GM19438 (cell line): ENCODE measurements at regions not wholly inside any gene's neighbourhood (a gene's known extent, or its start where the extent isn't known, plus 50 kb on each side); places are given as distances from the start of the nearest gene placed in this dataset.

ENCODE experiments used
- ATAC-seq: cut with Tn5 transposase; IDR thresholded peaks from one replicate; pipeline ENCODE4 v1.9.1; 2021; ENCODE audit warnings: low read depth; ENCODE audit not compliant: unreplicated experiment

DNA sequence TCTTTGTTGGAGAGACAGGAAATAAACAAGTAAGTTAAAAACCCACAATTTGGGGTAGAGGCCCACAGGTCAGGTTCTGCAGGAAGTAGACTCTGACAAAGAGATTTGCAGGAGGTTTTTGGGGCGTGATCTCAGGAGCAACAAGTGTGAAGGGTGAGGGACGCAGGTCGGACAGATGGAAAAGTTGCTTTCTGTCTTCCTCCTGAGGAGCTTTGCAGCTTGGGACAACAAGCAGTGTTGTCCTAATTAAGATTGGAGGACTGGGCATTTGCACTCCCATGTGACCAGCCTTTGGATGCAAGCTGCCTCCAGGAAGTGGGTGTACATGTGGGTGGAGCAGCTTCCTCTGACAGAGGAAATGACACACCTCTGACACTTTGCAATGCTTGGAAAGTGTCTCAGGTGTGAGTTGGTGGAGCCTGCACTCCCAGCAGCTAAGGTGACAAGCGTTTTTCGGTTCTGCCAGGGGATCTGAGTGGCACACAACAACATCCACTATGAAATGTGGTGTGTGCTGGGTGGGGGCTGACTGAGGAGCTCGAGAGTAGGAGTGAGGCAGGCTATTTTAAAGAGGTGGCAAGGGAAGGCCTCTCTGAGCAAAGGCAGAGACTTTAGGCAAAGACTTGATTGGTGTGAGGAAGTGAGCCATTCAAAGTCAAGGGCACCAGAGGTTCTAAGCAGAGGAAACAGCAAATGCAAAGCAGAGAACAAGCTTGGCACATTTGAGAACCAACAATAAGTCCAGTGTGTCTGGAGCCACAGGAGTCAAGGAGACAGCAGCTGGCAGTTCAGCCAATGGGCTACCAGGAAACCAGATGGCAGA, 339.8 kb upstream of the GATB start:
- ATAC-seq = no peak

DNA sequence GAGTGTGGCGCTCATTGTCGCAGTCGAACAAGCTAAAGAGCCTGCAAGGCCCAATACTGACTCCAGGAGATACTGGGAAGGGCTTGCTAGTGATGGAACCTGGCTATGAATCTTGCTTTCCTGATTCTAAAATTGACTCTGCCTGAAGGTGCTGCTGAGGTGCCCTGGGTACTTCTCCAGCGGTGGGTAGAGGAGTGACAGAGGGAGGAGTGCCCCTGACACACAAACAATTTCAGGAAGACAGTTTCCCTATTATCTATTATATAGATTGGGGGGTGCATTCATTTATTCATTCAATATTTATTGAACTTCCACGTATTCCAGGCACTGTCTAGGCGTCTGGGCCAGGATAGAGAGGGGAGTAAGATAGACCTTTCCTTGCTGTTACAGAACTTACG, 339.2 kb upstream of the GATB start:
- ATAC-seq = no peak

DNA sequence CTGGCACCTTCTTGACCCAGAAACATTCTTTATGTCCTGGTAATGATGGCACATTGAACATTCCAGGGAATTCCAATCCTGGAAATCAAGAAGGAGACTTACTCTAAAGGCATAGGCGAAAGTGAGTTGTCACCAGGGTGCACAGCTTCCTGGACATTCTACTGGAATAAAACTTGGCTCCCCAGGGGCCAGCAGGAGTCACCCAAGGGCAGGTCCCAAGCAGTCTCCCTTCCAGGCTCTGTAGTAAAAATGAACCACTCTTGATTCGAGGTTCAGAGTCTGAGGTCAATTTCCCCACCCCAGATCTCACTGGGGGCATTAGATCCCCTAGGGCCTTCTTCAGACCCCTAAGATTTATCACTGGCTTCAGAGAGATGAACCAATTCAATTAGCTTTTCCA, 338.7 kb upstream of the GATB start:
- ATAC-seq = no peak

DNA sequence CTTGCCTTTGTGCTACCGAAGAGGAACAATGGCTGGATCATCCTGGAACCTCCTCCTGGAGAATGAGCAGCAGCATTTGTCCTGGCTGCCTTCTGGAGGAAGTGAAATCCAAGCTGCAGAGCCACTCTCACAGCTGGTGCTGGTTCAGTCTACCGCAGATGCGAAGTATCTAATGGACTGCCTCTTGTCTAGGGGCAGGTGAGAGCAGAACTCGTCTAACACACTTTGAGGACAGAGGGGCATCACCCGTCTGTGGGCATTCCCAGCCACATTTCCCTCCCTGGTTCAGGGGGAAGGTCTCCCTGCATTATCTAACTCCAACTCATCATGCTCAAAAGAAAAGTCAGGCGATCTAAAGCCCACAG, 338.2 kb upstream of the GATB start:
- ATAC-seq = no peak

DNA sequence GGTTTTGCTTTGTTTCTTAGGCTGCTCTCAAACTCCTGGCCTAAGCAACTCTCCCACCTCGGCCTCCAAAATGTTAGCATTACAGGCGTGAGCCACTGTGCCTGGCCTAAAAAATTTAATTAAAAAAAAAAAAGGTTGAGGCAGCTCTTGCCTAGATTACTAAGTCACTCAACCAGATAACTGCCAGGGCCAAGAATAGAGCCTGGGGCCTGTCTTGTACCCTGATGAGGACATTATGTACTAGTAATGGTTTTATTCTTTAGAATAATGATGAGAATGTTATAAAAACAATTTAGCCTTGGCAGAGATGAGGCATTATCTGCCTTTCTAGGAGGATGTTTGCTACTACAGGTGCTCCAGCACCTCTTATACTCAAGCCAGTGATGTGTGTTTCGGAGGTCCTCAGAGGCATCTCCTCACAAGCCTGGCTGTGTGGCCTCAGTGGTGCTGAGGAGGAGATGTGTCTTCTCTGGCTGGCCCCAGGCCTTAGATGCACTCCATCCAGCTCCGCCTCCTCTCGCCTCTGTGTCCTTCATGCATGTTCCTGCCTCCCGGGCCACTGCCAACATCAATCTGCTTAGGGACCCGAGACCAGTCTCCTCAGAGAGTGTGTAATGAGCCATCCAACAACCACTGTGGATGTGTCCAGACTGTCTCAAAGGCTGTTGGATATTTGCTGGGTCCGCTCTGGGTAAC, 337.7 kb upstream of the GATB start:
- ATAC-seq = no peak

DNA sequence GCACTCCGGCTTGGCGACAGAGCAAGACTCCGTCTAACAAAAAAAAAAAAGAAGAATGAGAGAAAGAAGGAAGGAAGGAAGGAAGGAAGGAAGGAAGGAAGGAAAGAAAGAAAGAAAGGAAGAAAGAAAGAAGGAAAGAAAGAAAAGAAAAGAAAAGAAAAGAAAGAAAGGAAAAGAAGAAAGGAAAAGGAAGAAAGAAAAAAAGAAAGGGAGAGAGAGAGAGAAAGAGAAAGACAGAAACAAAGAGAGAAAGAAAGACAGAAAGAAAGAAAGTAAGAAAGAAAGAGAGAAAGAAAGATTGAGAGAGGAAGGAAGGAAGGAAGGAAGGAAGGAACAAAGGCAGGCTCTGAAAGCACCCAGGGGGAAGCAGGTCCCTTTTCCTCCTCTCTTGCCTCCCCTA, 336.6 kb upstream of the GATB start:
- ATAC-seq = no peak

- no peak for ATAC-seq
Observed at GRCh38 chr4:152095701-152096070, 334.9 kb upstream of the GATB start.

DNA sequence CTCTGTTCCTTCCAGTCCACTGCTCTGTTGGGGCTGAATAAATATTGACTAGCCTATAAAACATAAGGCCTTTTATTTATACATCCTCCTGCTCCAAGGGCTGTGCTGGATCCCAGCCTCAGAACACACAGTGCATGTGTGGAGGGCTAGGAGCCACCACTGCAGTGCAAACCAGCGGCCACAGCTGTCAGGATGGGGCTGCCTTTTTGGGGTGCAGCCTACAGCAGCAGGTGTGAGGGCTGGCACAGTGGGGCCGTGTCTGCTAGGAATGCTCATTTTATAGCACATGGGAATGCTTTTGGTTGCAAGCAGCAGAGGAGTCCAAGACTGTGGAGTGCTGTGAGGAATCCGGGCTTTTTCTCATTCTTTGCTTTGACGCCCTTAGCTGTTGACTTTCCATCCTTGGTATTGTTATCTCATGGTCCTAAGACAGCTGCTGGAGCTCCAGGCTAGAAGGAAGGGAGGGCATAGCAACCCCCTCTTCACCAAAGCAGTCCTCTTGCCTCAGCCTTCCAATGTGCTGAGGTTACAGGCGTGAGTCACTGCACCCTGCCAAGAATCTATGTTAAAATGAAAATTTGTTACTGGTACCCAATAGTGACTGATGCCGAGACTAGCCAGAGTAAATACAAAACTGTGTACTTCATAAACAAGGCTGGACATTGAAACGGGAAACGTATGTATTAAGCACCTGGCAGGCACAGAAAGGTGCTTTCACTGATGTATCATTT, 334.3 kb upstream of the GATB start:
- ATAC-seq = no peak

DNA sequence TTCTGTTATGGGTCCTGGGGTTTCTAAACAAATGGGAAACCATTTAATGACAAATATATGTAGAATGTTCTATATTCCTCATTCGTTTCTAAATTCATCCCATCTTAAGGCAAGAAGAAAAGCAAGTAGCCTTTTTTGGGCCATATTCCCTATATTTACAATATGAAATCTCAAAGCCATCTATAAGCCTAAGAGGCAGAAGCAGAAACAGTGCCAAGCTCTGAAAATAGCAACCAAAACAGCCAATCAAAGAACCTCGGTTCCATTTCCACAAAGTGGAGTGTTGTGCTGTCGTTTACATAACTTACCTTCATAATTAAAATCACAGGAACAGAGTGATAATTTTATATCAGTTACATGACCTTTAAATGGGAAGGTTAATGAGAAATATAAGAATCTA, 330.6 kb upstream of the GATB start:
- ATAC-seq = no peak

GRCh38 chr4:152090543-152090942, 329.7 kb upstream of the GATB start:
- no peak for ATAC-seq

DNA sequence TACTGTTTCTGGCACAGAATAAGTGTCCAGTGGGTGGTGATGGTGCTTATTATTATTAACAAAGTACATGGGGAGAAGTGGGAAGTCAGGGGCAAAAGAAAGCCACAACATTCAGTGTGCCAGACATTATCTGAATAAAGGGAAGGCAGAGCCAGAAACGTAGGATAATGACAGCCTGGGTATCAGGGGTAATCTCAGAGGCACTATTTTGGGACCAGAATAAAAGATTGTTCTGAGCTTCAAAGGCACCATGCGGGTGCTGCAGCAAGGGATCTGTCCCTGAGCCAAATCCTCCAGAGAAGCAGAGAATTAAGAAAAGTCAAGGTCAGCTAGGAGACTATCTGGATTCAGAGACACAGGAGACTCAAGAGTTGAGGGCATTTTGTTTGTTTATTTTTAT, 328.8 kb upstream of the GATB start:
- ATAC-seq = no peak

DNA sequence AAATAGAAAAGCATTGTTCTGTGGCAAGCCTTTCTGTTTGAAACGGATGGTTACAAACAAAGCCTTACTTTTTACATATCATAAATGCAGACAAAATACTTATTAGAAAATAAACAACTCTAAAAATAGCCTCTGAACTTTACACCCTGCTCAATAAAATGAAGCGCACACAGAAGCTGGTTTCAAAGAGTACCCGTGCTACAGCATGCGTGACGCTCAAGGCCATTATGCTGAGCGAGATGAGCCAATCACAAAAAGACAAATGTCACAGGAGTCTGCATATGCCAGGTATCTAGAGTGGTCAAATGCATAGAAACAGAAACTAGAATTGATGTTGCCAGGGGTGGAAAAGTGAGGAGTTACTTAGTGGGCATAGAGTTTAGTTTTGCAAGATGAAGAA, 326.5 kb upstream of the GATB start:
- ATAC-seq = no peak

DNA sequence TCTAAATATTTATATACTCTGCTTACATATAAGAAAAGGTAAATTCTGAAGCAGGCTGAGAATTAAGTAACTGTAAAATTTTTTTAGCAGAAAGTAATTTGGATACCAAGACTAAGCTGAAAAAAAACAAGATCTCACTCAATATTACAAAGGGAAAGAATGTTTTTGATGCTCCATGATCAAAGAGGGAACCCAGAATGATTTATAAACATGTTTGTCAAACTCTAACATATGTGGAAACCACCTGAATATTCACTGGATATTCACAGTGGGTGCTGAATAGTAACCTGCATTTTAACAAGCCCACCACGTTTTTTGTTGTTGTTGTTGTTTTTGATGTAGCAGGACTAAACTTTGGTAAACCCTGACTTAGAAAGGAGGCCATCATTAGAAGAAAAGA, 324.9 kb upstream of the GATB start:
- ATAC-seq = no peak

GRCh38 chr4:152083338-152083737, 322.5 kb upstream of the GATB start:
- ATAC-seq = no peak

DNA sequence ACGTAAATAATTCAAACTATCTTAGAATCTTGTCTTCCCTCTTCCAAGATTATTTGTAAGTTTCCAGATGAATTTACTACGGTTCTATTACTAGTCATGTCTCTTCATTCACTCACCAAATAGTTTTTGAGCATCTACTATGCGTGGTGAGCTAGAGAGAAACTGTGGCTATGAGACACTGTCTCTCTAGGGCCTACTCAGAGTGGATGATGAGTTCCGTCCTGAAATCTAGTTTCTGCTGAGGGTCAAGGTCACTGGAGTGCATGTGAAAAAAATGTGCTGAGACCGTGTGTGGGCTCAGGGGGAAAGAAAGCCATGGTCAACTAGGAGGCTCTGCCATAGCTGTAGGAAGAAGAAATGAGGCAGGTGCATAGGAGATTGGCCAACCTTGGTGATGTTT, 320.2 kb upstream of the GATB start:
- ATAC-seq = no peak

DNA sequence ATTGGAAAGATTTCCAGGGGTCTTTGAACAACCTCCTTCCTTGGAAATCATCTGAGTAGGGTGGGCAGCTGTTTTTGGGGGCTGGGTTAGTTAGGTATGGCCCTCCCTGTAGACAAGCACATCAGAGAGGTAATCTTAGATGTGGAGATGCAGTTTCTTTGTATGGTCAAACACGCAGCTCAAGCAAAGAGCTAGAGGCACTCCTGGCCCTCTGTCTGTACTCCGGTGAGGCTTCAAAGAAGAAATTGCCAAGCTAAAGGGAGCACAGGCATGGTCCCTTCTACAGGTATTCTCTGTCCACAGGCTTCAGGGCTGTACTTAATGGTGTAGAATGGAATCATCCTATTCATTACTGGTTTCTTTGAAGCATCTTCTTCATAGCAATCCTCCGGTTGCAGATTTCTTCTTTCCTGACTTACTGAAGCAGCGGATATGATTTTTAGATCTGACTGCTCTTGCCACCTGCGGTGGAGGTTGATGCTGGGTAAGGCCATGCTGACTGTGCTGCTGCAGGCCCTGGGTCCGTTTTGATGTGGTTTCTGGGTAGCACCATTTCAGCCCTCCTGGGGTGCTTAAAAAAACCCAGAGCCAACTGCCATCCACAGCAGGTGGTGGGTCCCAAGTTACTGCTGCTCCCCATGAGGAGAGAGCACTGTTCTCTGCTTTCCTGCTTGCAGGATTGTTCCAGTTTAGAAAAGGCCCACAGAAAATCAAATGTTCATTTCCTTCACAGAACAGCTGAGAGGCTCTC, 318.9 kb upstream of the GATB start:
- ATAC-seq = no peak

GRCh38 chr4:152079079-152079478, 318.3 kb upstream of the GATB start:
- ATAC-seq = no peak

DNA sequence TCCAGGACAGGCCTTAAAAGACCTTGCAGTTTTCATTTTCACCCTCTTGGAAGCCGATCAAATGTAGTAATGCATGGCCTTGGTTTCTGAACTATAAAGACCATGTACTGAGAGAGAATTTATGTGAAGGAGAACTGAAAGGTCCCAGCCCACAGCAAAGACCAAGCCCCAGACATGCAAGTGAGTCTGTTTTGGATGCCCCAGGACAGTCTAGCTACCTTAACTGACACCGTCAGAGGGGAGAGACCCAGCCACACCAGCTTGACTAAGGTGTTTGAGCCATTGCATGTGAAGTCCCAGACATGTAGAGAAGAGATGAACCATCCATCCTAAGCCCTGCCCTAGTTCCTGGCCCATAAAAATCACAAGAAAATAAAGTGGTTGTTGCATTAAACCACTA, 316.8 kb upstream of the GATB start:
- ATAC-seq = no peak

DNA sequence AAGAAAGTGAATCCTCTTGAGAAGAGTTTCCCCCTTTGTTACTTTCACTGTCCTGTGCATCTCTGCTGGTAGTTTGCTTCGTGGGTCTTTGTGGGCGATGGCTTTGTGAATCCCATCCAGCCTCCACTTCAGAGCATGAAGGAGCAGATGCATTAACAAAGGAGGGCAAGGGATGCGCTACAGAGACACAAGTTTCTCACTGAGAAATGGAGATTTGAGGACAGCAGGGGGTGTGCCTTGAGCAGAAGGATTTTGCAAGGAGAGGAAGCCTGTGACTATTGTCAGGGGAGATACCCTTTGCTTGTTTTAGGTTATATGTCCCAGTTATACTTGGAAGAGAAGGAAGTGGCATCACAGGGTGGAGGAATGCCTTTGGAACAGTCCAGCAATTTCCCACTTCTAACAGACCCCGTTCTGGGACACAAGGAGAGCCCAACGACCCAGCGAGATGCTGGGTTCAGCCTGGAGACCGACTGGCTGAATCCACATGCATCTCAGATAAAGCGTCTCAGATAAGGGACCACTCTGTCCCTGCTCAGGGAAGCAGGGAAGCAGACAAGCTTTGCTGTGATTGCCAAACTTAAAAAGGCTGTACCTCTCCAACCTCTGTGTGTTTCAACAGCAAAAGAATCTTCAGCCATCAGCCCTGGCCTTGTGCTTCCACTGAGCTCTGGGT, 314.6 kb upstream of the GATB start:
- ATAC-seq = no peak

DNA sequence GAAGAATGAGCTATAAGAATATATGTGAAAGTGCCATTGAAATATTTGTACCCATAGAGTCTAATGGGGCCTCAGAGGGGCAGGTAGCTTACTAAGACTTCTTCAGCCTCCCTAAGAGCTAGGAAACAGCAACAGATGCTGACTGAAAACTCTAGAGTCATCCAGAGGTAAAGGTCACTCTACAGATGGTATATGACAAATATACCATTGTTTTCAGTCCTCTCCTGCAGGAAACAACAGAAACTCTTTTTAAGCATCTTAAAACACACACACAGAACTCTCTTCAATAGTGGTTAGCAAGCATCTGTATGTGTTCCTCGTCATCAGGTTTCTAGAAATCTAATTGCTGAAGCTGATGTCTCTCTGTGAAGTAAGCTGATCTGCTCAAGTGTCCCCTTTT, 313.8 kb upstream of the GATB start:
- no peak for ATAC-seq

DNA sequence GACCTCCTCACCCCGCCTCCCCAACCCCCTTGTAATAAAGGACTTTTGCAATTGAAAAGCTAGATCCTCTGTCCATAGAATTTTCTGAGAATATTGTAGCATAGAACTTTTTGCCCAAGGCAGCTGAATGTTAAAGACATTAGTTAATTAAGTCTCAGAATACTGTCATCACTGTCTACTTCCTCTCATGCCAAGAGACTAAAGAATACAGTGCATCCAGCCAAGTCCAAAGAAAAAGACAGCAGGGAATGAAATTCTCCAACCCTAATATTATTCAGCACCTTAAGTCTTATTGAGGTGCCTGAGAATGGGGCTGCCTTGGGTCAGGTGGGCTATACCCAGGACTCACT, 313.3 kb upstream of the GATB start:
- no peak for ATAC-seq
